IMR-90 (cell line): ENCODE measurements at regions not wholly inside any gene's neighbourhood (a gene's known extent, or its start where the extent isn't known, plus 50 kb on each side); places are given as distances from the start of the nearest gene placed in this dataset.

Experiments
- ATAC-seq: fragments of 200-7000 bp; cut with Tn5 transposase; 2 replicates; pipeline ENCODE4 v1.9.1; 2020; ENCODE audit warnings: low read depth, mild to moderate bottlenecking, moderate library complexity
- BruUV-seq: library from RNA; stranded (reverse); fragments of 400-500 nt; replicated peaks from 2 replicates; lab custom pipeline; 2021; lab: Mats Ljungman, UMichigan
- CTCF ChIA-PET: fragments of 300-600 bp; formaldehyde crosslinking; extraction: SDS; loops from one replicate; lab custom pipeline; 2021; ENCODE audit warnings: antibody characterized with exemption; lab: Yijun Ruan, JAX
- POLR2A ChIA-PET: fragments of 300-600 bp; sonication (Branson Sonifier 250); formaldehyde crosslinking; loops from one replicate; lab custom pipeline; 2022; ENCODE audit warnings: antibody characterized with exemption; ENCODE audit not compliant: unreplicated experiment; lab: Charles Lee
- DNase-seq: peaks from one replicate; pipeline ENCODE4 v3.0.0; 2013
- H2AFZ ChIP-seq: replicated peaks from 2 replicates; pipeline ENCODE3; 2013; ENCODE audit warnings: low read length, mild to moderate bottlenecking; ENCODE audit not compliant: poor library complexity
- H2AK5ac ChIP-seq: 2 replicates; pipeline ENCODE4 v1.6.1; 2013; ENCODE audit warnings: low read depth, low read length, inconsistent platforms
- H2AK9ac ChIP-seq: replicated peaks from 2 replicates; pipeline ENCODE3; 2013; ENCODE audit warnings: mild to moderate bottlenecking, low read depth, low read length, moderate library complexity; ENCODE audit not compliant: poor library complexity
- H2BK120ac ChIP-seq: 2 replicates; pipeline ENCODE4 v1.6.1; 2013; ENCODE audit warnings: low read depth, low read length, inconsistent platforms
- H2BK15ac ChIP-seq: 3 replicates; pipeline ENCODE4 v1.6.1; 2013; ENCODE audit warnings: low read depth, low read length, inconsistent platforms
- H2BK20ac ChIP-seq: 2 replicates; pipeline ENCODE4 v1.6.1; 2013; ENCODE audit warnings: low read depth, mild to moderate bottlenecking, inconsistent platforms, low read length, moderate library complexity
- H2BK5ac ChIP-seq: 2 replicates; pipeline ENCODE4 v1.6.1; 2013; ENCODE audit warnings: mild to moderate bottlenecking, low read depth, low read length, inconsistent platforms; ENCODE audit not compliant: poor library complexity, severe bottlenecking
- H3K14ac ChIP-seq: replicated peaks from 2 replicates; pipeline ENCODE4 v1.6.1; 2013; ENCODE audit warnings: low read depth, low read length, inconsistent platforms
- H3K18ac ChIP-seq: 2 replicates; pipeline ENCODE4 v1.6.1; 2013; ENCODE audit warnings: low read depth, low read length, control low read depth
- H3K23ac ChIP-seq: 2 replicates; pipeline ENCODE4 v1.6.1; 2013; ENCODE audit warnings: low read depth, low read length, inconsistent platforms
- H3K27ac ChIP-seq: 2 replicates; pipeline ENCODE4 v1.5.1; 2013; ENCODE audit warnings: mild to moderate bottlenecking, control low read depth, low read length; ENCODE audit not compliant: insufficient read depth
- H3K27me3 ChIP-seq: 2 replicates; pipeline ENCODE4 v1.6.1; 2013; ENCODE audit warnings: low read length; ENCODE audit not compliant: control insufficient read depth, insufficient read depth
- H3K36me3 ChIP-seq: 2 replicates; pipeline ENCODE4 v1.6.1; 2013; ENCODE audit warnings: low read length, mixed read lengths; ENCODE audit not compliant: control insufficient read depth, insufficient read depth
- H3K4ac ChIP-seq: 2 replicates; pipeline ENCODE4 v1.6.1; 2013; ENCODE audit warnings: low read depth, low read length, inconsistent platforms
- H3K4me1 ChIP-seq: 2 replicates; pipeline ENCODE4 v1.6.1; 2013; ENCODE audit warnings: low read length, mixed read lengths; ENCODE audit not compliant: control insufficient read depth, insufficient read depth
- H3K4me2 ChIP-seq: 2 replicates; pipeline ENCODE4 v1.6.1; 2013; ENCODE audit warnings: low read depth, mild to moderate bottlenecking, control low read depth, low read length, moderate library complexity
- H3K4me3 ChIP-seq: 2 replicates; pipeline ENCODE4 v1.5.1; 2013; ENCODE audit warnings: low read depth, mild to moderate bottlenecking, control low read depth, low read length, moderate library complexity; ENCODE audit not compliant: insufficient read depth
- H3K56ac ChIP-seq: 2 replicates; pipeline ENCODE4 v1.6.1; 2013; ENCODE audit warnings: low read length, inconsistent platforms; ENCODE audit not compliant: insufficient read depth; ENCODE audit errors: extremely low read depth
- H3K79me1 ChIP-seq, 2 experiments: 2 replicates each; pipeline ENCODE4 v1.6.1; 2013; ENCODE audit warnings: low read length in 2 of 2, inconsistent platforms in 1 of 2, low read depth in 1 of 2
- H3K9ac ChIP-seq: 2 replicates; pipeline ENCODE4 v1.6.1; 2013; ENCODE audit warnings: low read depth, low read length, control low read depth
- H3K9me1 ChIP-seq: 2 replicates; pipeline ENCODE4 v1.6.1; 2013; ENCODE audit warnings: low read length, inconsistent platforms; ENCODE audit not compliant: insufficient read depth
- H3K9me3 ChIP-seq: 2 replicates; pipeline ENCODE4 v1.6.1; 2013; ENCODE audit warnings: low read length; ENCODE audit not compliant: control insufficient read depth, insufficient read depth
- H4K20me1 ChIP-seq: 2 replicates; pipeline ENCODE4 v1.6.1; 2013; ENCODE audit warnings: low read length, inconsistent platforms; ENCODE audit not compliant: insufficient read depth
- H4K5ac ChIP-seq: 2 replicates; pipeline ENCODE4 v1.6.1; 2013; ENCODE audit warnings: mild to moderate bottlenecking, low read depth, low read length, control low read depth
- H4K8ac ChIP-seq, 2 experiments: 2 replicates each; pipeline ENCODE4 v1.6.1; 2013; ENCODE audit warnings: low read depth in 2 of 2, low read length in 2 of 2, control low read depth in 1 of 2, inconsistent platforms in 1 of 2
- H4K91ac ChIP-seq: 2 replicates; pipeline ENCODE4 v1.6.1; 2013; ENCODE audit warnings: low read depth, low read length, inconsistent platforms; ENCODE audit not compliant: insufficient read depth
- MAFK ChIP-seq: IDR thresholded peaks from 2 replicates; pipeline ENCODE4 v1.6.1; 2012; ENCODE audit warnings: low read depth, low read length, improper control_type of control experiment
- WGBS, 2 experiments: methylation state at CpG; one replicate each; pipeline versions ENCODE4 v1.1.5 to v1.1.7; 2013; ENCODE audit warnings: missing lambda C conversion rate in 2 of 2; ENCODE audit not compliant: insufficient read length in 1 of 2; ENCODE audit errors: extremely low coverage in 2 of 2; 5-methylcytosine and 5-hydroxymethylcytosine counted together
- dilution Hi-C: fragments of 300-500 bp; cut with HindIII; formaldehyde crosslinking; loops from one replicate; pipeline ENCODE4 v1.14.3; 2018; ENCODE audit warnings: low sequenced_read_pairs; ENCODE audit not compliant: unreplicated experiment
- in situ Hi-C: fragments of 300-500 bp; cut with MboI; formaldehyde crosslinking; loops from 3 replicates; pipeline ENCODE4 v1.14.3; 2019; ENCODE audit warnings: low sequenced_read_pairs, inconsistent platforms, mixed read lengths
- intact Hi-C: fragments of 100-400 bp; cut with micrococcal nuclease; formaldehyde crosslinking; loops from 2 replicates; pipeline ENCODE4 v1.10.0; 2022

DNA sequence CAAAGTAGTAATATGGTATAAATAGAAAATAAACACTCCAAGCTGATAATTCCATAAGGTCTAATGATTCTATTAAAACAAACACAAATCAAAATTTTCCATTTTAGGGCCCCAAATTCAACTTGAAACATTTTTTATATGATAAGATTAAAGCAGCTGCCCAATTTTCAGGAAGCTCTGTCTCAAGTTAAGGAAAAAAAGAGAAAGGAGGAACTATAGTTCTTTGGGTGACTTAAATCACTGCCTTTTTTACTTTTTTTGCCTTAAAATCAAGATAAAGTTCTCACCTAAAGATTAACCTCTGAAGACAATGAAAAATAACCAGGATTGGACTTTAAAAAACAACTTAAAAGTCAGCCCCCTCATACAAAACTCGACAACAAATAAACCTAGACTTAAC is 76.0 kb upstream of the IFNE start:
- Histone ChIP-seq H4K5ac (peak overlapping the region; percentile 68; the same call in 1 of the 2 replicates), H3K4me2 (peak overlapping the region; percentile 99), H3K9me1 (0 out of 2 replicates have a peak, but pooled peaks cover 2% of the 10 kb centered on the region), H3K36me3 (no peaks in the 10 kb centered on the region), H3K23ac (no peak overlapping the region), H3K9me3 (no peaks in the 10 kb centered on the region), H3K9ac (peak overlapping the region; percentile 88), H3K27me3 (no peaks in the 10 kb centered on the region), H3K4ac (no peak overlapping the region), H2BK120ac (no peak overlapping the region), H2AFZ (no peak overlapping the region), H4K8ac (peak overlapping the region in 1 of 2 experiments; percentile 36; a peak in 1 of 4 replicates), H3K4me1 (peaks cover 9% of the 10 kb centered on the region), H2AK5ac (no peak overlapping the region), H2BK20ac (no peak overlapping the region), H2BK5ac (peak overlapping the region; percentile 90), H3K18ac (peak overlapping the region; percentile 79), H3K14ac (no peak overlapping the region), H4K20me1 (no peaks in the 10 kb centered on the region), H4K91ac (no peak overlapping the region), H3K4me3 (peak overlapping the region; percentile 98), H3K56ac (no peak overlapping the region; the same call in 1 of the 2 replicates), H2AK9ac (no peak overlapping the region), H3K27ac (peak overlapping the region; percentile 83; the same call in 1 of the 2 replicates), H2BK15ac (no peak overlapping the region), H3K79me1 (peaks cover 0 to 13% of the 10 kb centered on the region in 2 experiments; a peak in 2 of 4 replicates)
- dilution Hi-C loops (loop anchor here (25.0 kb wide), 1 partner anchor 229 kb away; no protein-coding TSS in a partner anchor), in situ Hi-C loops (loop anchor here (5.0 kb wide), 1 partner anchor 129 kb away; no protein-coding TSS in a partner anchor), intact Hi-C loops (loop anchor here (1.0 to 10.0 kb wide), 7 partner anchors 33 to 437 kb away; partner anchors contain the start of genes CDKN2A, CDKN2B-AS1 and KLHL9)
- ChIA-PET CTCF (interaction anchor here (1.7 kb wide), 1 partner anchor 131 kb away, joined by 7 read pairs; no protein-coding TSS in a partner anchor), POLR2A (no interaction called here)
- no TSS peak for BruUV-seq
- ATAC-seq (no peak), DNase-seq (no peak)
- no CpG with 5 or more reads among the region's 1 CpG for WGBS, 2 experiments
- TF ChIP-seq MAFK: no peak
